MM.1S (cell line): ENCODE measurements at regions not wholly inside any gene's neighbourhood (a gene's known extent, or its start where the extent isn't known, plus 50 kb on each side); places are given as distances from the start of the nearest gene placed in this dataset.
A peak's percentile ranks its signal among the peaks of the same experiment; 100 is the strongest.

Experiments used
- DNase-seq: peaks from one replicate; pipeline ENCODE4 v3.0.0-alpha.2; 2015
- H2AFZ ChIP-seq: fragments of 300-600 bp; sonication (generic); 2 replicates; pipeline ENCODE4 v1.6.0; 2016; ENCODE audit warnings: antibody characterized with exemption, low read length
- H3F3A ChIP-seq: fragments of 300-600 bp; sonication (generic); 2 replicates; pipeline ENCODE4 v1.6.1; 2016; ENCODE audit warnings: mild to moderate bottlenecking, antibody characterized with exemption, low read length, moderate library complexity, mixed read lengths; ENCODE audit not compliant: insufficient read depth
- H3K27ac ChIP-seq: fragments of 300-600 bp; sonication (generic); 2 replicates; pipeline ENCODE4 v1.5.1; 2016; ENCODE audit warnings: mild to moderate bottlenecking, low read length
- H3K27me3 ChIP-seq: fragments of 300-600 bp; sonication (generic); replicated peaks from 2 replicates; pipeline ENCODE4 v1.6.0; 2016; ENCODE audit warnings: low read length; ENCODE audit not compliant: insufficient read depth
- H3K36me3 ChIP-seq: fragments of 300-600 bp; sonication (generic); replicated peaks from 2 replicates; pipeline ENCODE4 v1.6.1; 2016; ENCODE audit warnings: mild to moderate bottlenecking, low read length, mixed read lengths; ENCODE audit not compliant: insufficient read depth
- H3K4me1 ChIP-seq: fragments of 300-600 bp; sonication (generic); 2 replicates; pipeline ENCODE4 v1.6.1; 2016; ENCODE audit warnings: low read length, mixed read lengths
- H3K4me2 ChIP-seq: fragments of 300-600 bp; sonication (generic); 2 replicates; pipeline ENCODE4 v1.6.0; 2016; ENCODE audit warnings: low read depth, low read length
- H3K4me3 ChIP-seq: fragments of 300-600 bp; sonication (generic); 2 replicates; pipeline ENCODE4 v1.5.1; 2016; ENCODE audit warnings: low read length, mixed read lengths
- H3K79me2 ChIP-seq: fragments of 300-600 bp; sonication (generic); 2 replicates; pipeline ENCODE4 v1.6.1; 2016; ENCODE audit warnings: mixed run types, low read length, mixed read lengths
- H3K9ac ChIP-seq: fragments of 300-600 bp; sonication (generic); 2 replicates; pipeline ENCODE4 v1.6.1; 2016; ENCODE audit warnings: low read length, mixed read lengths
- H3K9me2 ChIP-seq: fragments of 300-600 bp; sonication (generic); replicated peaks from 2 replicates; pipeline ENCODE4 v1.6.1; 2016; ENCODE audit warnings: mild to moderate bottlenecking, low read length, mixed read lengths; ENCODE audit not compliant: insufficient read depth
- H3K9me3 ChIP-seq: fragments of 300-600 bp; sonication (generic); replicated peaks from 2 replicates; pipeline ENCODE4 v1.6.1; 2016; ENCODE audit warnings: mild to moderate bottlenecking, low read length, mixed read lengths; ENCODE audit not compliant: insufficient read depth
- H4K20me1 ChIP-seq: fragments of 300-600 bp; sonication (generic); 2 replicates; pipeline ENCODE4 v1.6.1; 2016; ENCODE audit warnings: mild to moderate bottlenecking, low read length, moderate library complexity, mixed read lengths; ENCODE audit not compliant: insufficient read depth
- CTCF ChIP-seq: fragments of 300-600 bp; sonication (generic); IDR thresholded peaks from 2 replicates; pipeline ENCODE4 v1.5.1; 2016; ENCODE audit warnings: antibody characterized with exemption, low read length, mixed read lengths
- EZH2 ChIP-seq: fragments of 300-600 bp; sonication (generic); optimal IDR thresholded peaks from 2 replicates; pipeline ENCODE3; 2017; ENCODE audit warnings: low read depth, mild to moderate bottlenecking, antibody characterized with exemption, low read length, mixed read lengths
- EZH2phosphoT487 ChIP-seq: fragments of 300-600 bp; sonication (generic); IDR thresholded peaks from 2 replicates; pipeline ENCODE4 v1.6.1; 2018; ENCODE audit warnings: antibody characterized with exemption, low read length

GRCh38 chr13:53144826-53145225 lies 116.2 kb downstream of the OLFM4 start:
- no peaks in the 10 kb centered on the region for H3F3A ChIP-seq
- no peaks in the 10 kb centered on the region for H4K20me1 ChIP-seq
- no peaks in the 10 kb centered on the region for H3K4me1 ChIP-seq
- no peaks in the 10 kb centered on the region for H3K9me3 ChIP-seq
- DNase-seq = no peak
- H3K27ac ChIP-seq = no peak overlapping the region
- H2AFZ ChIP-seq = no peak overlapping the region
- no peak overlapping the region for H3K9ac ChIP-seq
- no peaks in the 10 kb centered on the region for H3K27me3 ChIP-seq
- H3K79me2 ChIP-seq = no peaks in the 10 kb centered on the region
- no peak for TF ChIP-seq CTCF
- TF ChIP-seq EZH2phosphoT487 = no peak
- no peak for TF ChIP-seq EZH2
- no peaks in the 10 kb centered on the region for H3K36me3 ChIP-seq
- no peak overlapping the region for H3K4me2 ChIP-seq
- H3K9me2 ChIP-seq = no peaks in the 10 kb centered on the region
- H3K4me3 ChIP-seq = no peak overlapping the region

GRCh38 chr13:53150568-53150967 lies 122.0 kb downstream of the OLFM4 start:
- no peak overlapping the region for H3K4me2 ChIP-seq
- H4K20me1 ChIP-seq = no peaks in the 10 kb centered on the region
- no peak overlapping the region; the same call in 1 of the 2 replicates for H3K27ac ChIP-seq
- no peak overlapping the region for H2AFZ ChIP-seq
- H3K9ac ChIP-seq = no peak overlapping the region
- H3K9me3 ChIP-seq = no peaks in the 10 kb centered on the region
- no peaks in the 10 kb centered on the region for H3K79me2 ChIP-seq
- peaks cover 5% of the 10 kb centered on the region; the same call in 1 of the 2 replicates for H3F3A ChIP-seq
- TF ChIP-seq EZH2 = no peak
- no peak for TF ChIP-seq CTCF
- no peak for TF ChIP-seq EZH2phosphoT487
- H3K36me3 ChIP-seq = no peaks in the 10 kb centered on the region
- H3K4me1 ChIP-seq = peaks cover 14% of the 10 kb centered on the region
- no peaks in the 10 kb centered on the region for H3K9me2 ChIP-seq
- H3K4me3 ChIP-seq = no peak overlapping the region
- DNase-seq = no peak
- no peaks in the 10 kb centered on the region for H3K27me3 ChIP-seq

GRCh38 chr13:53151336-53152056 lies 122.9 kb downstream of the OLFM4 start:
- TF ChIP-seq CTCF (peak; percentile 70), EZH2phosphoT487 (no peak)
- Histone ChIP-seq H3K79me2 (no peaks in the 10 kb centered on the region), H2AFZ (no peak overlapping the region), H3K9me3 (no peaks in the 10 kb centered on the region), H3K9ac (peak overlapping the region; percentile 32; the same call in 1 of the 2 replicates), H3K4me2 (peak overlapping the region; percentile 23; the same call in 1 of the 2 replicates), H3F3A (peaks cover 5% of the 10 kb centered on the region; the same call in 1 of the 2 replicates), H4K20me1 (no peaks in the 10 kb centered on the region), H3K27me3 (no peaks in the 10 kb centered on the region), H3K4me1 (peaks cover 14% of the 10 kb centered on the region), H3K4me3 (no peak overlapping the region), H3K9me2 (no peaks in the 10 kb centered on the region), H3K36me3 (no peaks in the 10 kb centered on the region), H3K27ac (peak overlapping the region; percentile 87)
- DNase-seq = peak; percentile 92
